Transverse colon (tissue), 4 donors: ENCODE measurements at regions not wholly inside any gene's neighbourhood (a gene's known extent, or its start where the extent isn't known, plus 50 kb on each side); places are given as distances from the start of the nearest gene placed in this dataset.

ENCODE experiments used
- DNase-seq: peaks from one replicate; pipeline ENCODE4 v3.0.0-alpha.2; 2019
- H3K27ac ChIP-seq, 4 donors: fragments of 200-600 bp; sonication (generic); 2 replicates each; pipeline ENCODE4 v1.5.1; 2016 to 2018; ENCODE audit warnings: inconsistent platforms in 4 of 4
- H3K27me3 ChIP-seq: fragments of 200-600 bp; sonication (generic); 2 replicates; pipeline ENCODE4 v1.5.1; 2017; ENCODE audit warnings: inconsistent platforms
- H3K36me3 ChIP-seq, 4 donors: fragments of 200-600 bp; sonication (generic); 2 replicates each; pipeline ENCODE4 v1.5.1; 2017 to 2019; ENCODE audit warnings: inconsistent platforms in 4 of 4
- H3K4me1 ChIP-seq, 4 donors: fragments of 200-600 bp; sonication (generic); 2 replicates each; pipeline ENCODE4 v1.5.1; 2017 to 2020; ENCODE audit warnings: inconsistent platforms in 4 of 4
- H3K4me3 ChIP-seq, 4 donors: fragments of 200-600 bp; sonication (generic); 1 replicate in 1 of 4; 2 replicates in 3 of 4; pipeline versions ENCODE4 v1.5.1 to v1.6.1; 2017 to 2019; ENCODE audit warnings: inconsistent platforms in 4 of 4
- H3K9me3 ChIP-seq, 2 donors: fragments of 200-600 bp; sonication (generic); 2 replicates each; pipeline ENCODE4 v1.5.1; 2017 to 2019; ENCODE audit warnings: inconsistent platforms in 2 of 2
- EP300 ChIP-seq: sonication (generic); formaldehyde crosslinking; IDR thresholded peaks from one replicate; pipeline ENCODE4 v1.6.1; 2017; ENCODE audit warnings: antibody characterized with exemption, low read depth
- POLR2A ChIP-seq: fragments of 450-650 bp; IDR thresholded peaks from one replicate; pipeline ENCODE4 v1.6.1; 2016; ENCODE audit warnings: antibody characterized with exemption, mild to moderate bottlenecking, moderate library complexity
- POLR2AphosphoS5 ChIP-seq, 3 donors: sonication (generic); formaldehyde crosslinking; IDR thresholded peaks; one replicate each; pipeline ENCODE4 v1.6.1; 2016; ENCODE audit warnings: antibody characterized with exemption in 3 of 3
- WGBS, 2 donors: methylation state at CpG; one replicate each; pipeline ENCODE4 v1.1.5; 2018; ENCODE audit warnings: low coverage in 1 of 2; 5-methylcytosine and 5-hydroxymethylcytosine counted together
- in situ Hi-C, 4 donors: fragments of 200-750 bp; cut with MboI; loops; one replicate each; pipeline versions ENCODE4 v1.15.0 to v1.15.1; 2017; ENCODE audit warnings: low sequenced_read_pairs in 3 of 4, low pct_ligation_motif_present in 1 of 4, low pct_unique_long_range_greater_than_20kb in 1 of 4
- intact Hi-C: fragments of 100-400 bp; cut with DNase I; formaldehyde crosslinking; loops from one replicate; pipeline ENCODE4 v1.15.1; 2023; ENCODE audit warnings: low total_unique reads
- small RNA-seq, 4 donors: library from RNA; depleted of rRNA; stranded (forward); fragments of <200 nt; gene quantifications; one replicate each; pipeline ENCODE3, GENCODE V24; 2016
- TF ChIP-seq, protein P1 (sequence below), 5 experiments: fragments of 200-600 bp in 3 of 5; fragments of 450-650 bp in 2 of 5; sonication (generic) in 3 of 5; IDR thresholded peaks; 1 replicate in 2 of 5; 2 replicates in 3 of 5; pipeline ENCODE4 v1.5.1; 2016 to 2017; ENCODE audit warnings: antibody characterized with exemption in 5 of 5, inconsistent platforms in 3 of 5, mild to moderate bottlenecking in 2 of 5, moderate library complexity in 1 of 5

DNA sequence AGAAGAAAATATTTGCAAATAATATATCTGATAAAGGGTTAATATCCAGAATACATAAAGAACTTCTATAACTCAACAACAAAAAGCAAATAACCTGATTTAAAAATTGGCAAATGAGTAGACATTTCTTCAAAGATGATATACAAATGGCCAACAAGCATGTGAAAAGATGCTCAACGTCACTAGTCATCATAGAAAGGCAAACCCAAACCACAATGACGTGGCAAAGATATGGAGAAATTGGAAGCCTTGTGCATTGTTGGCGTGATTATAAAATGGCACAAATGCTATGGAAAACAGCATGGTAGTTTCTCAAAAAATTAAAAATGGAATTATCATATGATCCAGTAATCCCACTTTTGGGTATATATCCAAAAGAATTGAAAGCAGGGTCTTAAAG, 466.3 kb downstream of the TBC1D22A start:
- DNase-seq: no peak
- Histone ChIP-seq H3K36me3 (no peaks in the 10 kb centered on the region), H3K4me3 (no peak overlapping the region), H3K4me1 (no peaks in the 10 kb centered on the region), H3K27me3 (peaks cover 4% of the 10 kb centered on the region), H3K27ac (no peak overlapping the region), H3K9me3 (no peaks in the 10 kb centered on the region)
- intact Hi-C loops (no loop called here), in situ Hi-C loops (no loop called here)
- WGBS, 2 donors: 47 to 63% methylated on average over 3 of the region's 3 CpGs
- no peak for TF ChIP-seq POLR2AphosphoS5 (IDR thresholded peaks at IDR 0.05)
- TF ChIP-seq POLR2A: no peak
- TF ChIP-seq, protein P1, sequence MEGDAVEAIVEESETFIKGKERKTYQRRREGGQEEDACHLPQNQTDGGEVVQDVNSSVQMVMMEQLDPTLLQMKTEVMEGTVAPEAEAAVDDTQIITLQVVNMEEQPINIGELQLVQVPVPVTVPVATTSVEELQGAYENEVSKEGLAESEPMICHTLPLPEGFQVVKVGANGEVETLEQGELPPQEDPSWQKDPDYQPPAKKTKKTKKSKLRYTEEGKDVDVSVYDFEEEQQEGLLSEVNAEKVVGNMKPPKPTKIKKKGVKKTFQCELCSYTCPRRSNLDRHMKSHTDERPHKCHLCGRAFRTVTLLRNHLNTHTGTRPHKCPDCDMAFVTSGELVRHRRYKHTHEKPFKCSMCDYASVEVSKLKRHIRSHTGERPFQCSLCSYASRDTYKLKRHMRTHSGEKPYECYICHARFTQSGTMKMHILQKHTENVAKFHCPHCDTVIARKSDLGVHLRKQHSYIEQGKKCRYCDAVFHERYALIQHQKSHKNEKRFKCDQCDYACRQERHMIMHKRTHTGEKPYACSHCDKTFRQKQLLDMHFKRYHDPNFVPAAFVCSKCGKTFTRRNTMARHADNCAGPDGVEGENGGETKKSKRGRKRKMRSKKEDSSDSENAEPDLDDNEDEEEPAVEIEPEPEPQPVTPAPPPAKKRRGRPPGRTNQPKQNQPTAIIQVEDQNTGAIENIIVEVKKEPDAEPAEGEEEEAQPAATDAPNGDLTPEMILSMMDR (IDR thresholded peaks at IDR 0.05): no peak
- no peak for TF ChIP-seq EP300

DNA sequence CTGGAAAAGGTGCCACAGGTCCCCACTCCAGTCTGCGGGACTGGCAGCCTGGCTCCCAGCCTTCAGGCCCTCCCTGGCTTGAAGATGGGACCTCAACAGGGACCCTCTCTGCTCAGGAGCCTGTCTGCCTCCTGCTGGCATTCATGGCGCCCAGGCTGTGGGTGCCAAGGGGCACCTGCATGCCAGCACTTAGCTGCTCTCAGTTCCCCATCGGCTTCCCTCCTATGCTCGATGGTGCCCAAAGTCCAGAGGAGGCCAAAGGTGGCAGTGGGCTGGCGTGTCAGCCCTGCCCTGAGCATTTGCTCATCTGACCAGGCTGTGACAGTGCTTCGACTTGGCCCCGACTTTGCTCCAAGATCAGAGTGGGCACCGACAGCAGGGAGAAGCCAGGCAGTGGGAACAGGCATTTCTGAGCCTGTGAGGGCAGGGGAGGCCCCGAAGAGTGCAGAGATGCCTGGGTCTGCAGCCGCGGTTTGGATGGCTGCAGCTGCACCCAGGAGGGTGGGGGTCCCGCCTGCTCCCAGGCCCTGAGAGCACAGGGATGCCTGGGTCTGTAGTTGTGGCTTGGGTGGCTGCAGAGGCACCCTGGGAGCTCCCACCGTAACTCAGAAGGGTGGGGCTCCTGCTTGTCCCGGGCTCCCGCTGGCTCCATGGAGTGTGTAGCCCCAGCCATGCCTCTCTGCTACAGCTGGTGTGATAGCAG, 463.6 kb downstream of the TBC1D22A start:
- 83% methylated on average over 14 of the region's 15 CpGs; no CpG with 5 or more reads in 1 of the 2 donors for WGBS, 2 donors
- Histone ChIP-seq H3K27me3 (peaks cover 4% of the 10 kb centered on the region), H3K9me3 (no peaks in the 10 kb centered on the region), H3K4me3 (no peak overlapping the region), H3K27ac (no peak overlapping the region), H3K4me1 (no peaks in the 10 kb centered on the region), H3K36me3 (no peaks in the 10 kb centered on the region)
- DNase-seq: no peak
- TF ChIP-seq POLR2A (no peak), POLR2AphosphoS5 (IDR thresholded peaks at IDR 0.05) (no peak), EP300 (no peak)
- TF ChIP-seq, protein P1 (IDR thresholded peaks at IDR 0.05): no peak
- in situ Hi-C loops (no loop called here), intact Hi-C loops (no loop called here)

DNA sequence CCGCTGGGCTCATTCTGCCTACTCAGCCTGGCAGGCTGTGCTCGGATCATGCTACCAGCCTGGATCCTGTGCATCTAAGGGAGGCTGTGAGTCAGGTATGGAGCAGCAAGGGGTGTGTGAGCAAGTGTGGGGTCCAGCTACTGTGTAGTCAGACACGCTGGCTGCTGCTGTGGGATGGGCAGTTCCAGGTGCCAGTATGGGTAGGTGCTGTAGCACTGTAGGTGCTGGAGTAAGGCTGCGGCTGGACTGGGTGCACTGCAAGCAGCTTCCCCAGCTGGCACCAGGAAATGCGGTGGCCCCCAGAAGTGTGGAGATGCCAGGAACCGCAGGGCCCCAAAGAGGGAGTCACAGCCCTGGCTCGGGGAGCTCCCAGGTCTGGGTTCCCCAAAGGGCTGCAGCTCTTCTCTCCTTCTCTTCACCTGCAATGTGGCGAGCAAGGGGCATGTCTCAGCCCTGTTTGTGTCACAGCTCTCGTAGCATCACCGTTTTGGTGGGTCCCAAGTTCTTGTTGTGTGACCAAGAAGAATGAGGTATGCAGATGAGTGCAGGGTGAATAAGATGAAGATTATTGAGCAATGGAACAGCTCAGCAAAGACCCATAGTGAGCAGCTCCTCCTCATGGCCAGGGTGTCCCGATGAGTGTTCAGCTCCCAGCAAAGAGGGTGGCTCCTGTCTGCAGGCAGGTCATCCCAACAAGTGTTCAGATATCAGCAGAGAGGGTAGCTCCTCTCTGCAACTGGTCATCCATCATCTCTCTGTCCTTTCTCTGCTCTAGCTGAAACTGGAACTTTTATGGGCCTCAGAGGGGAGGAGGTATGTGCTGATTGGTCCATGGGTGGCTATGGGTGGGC, 462.9 kb downstream of the TBC1D22A start:
- in situ Hi-C loops: no loop called here
- TF ChIP-seq POLR2A (no peak), POLR2AphosphoS5 (IDR thresholded peaks at IDR 0.05) (no peak), EP300 (no peak)
- TF ChIP-seq, protein P1 (IDR thresholded peaks at IDR 0.05): no peak
- 85% methylated on average over 11 of the region's 11 CpGs; no CpG with 5 or more reads in 1 of the 2 donors for WGBS, 2 donors

More for the DNA sequence above, 462.9 kb downstream of the TBC1D22A start:
- H3K27ac ChIP-seq: no peak overlapping the region
- H3K9me3 ChIP-seq: no peaks in the 10 kb centered on the region
- no peaks in the 10 kb centered on the region for H3K4me1 ChIP-seq
- H3K36me3 ChIP-seq: no peaks in the 10 kb centered on the region
- H3K27me3 ChIP-seq: peaks cover 4% of the 10 kb centered on the region
- no peak for DNase-seq
- no peak overlapping the region for H3K4me3 ChIP-seq
- intact Hi-C loops: no loop called here

Small RNA genes lying in the stretch of these regions (small RNA-seq; reads per million reads assigned to genes)
- gene MIR3201 (0 reads per million in 4 donors), gene MIR3667 (0 reads per million in 4 donors), gene MIR4535 (0 reads per million in 4 donors)
